Skeletal muscle tissue (tissue), 3 donors: ENCODE measurements at regions not wholly inside any gene's neighbourhood (a gene's known extent, or its start where the extent isn't known, plus 50 kb on each side); places are given as distances from the start of the nearest gene placed in this dataset.

Experiments used
- H3K27ac ChIP-seq: one replicate; pipeline ENCODE4 v1.7.0; 2013; ENCODE audit warnings: mild to moderate bottlenecking, low read depth, low read length, inconsistent platforms
- H3K27me3 ChIP-seq, 3 donors: one replicate each; pipeline ENCODE4 v1.7.0; 2013; ENCODE audit warnings: low read length in 3 of 3; ENCODE audit not compliant: control insufficient read depth in 3 of 3, insufficient read depth in 3 of 3
- H3K36me3 ChIP-seq, 3 donors: one replicate each; pipeline ENCODE4 v1.7.0; 2013; ENCODE audit warnings: low read length in 3 of 3; ENCODE audit not compliant: control insufficient read depth in 3 of 3, insufficient read depth in 3 of 3
- H3K4me1 ChIP-seq, 3 donors: one replicate each; pipeline ENCODE4 v1.7.0; 2013; ENCODE audit warnings: low read length in 3 of 3, mild to moderate bottlenecking in 3 of 3; ENCODE audit not compliant: control insufficient read depth in 3 of 3, insufficient read depth in 3 of 3
- H3K4me3 ChIP-seq, 3 donors: one replicate each; pipeline ENCODE4 v1.7.0; 2013; ENCODE audit warnings: low read length in 3 of 3
- H3K9ac ChIP-seq, 3 donors: one replicate each; pipeline ENCODE4 v1.7.0; 2013; ENCODE audit warnings: low read length in 3 of 3, mild to moderate bottlenecking in 3 of 3, moderate library complexity in 2 of 3, low read depth in 1 of 3
- H3K9me3 ChIP-seq, 3 donors: one replicate each; pipeline ENCODE4 v1.7.0; 2013; ENCODE audit warnings: low read length in 3 of 3; ENCODE audit not compliant: control insufficient read depth in 3 of 3
- donor health status: Osteomylitis.

DNA sequence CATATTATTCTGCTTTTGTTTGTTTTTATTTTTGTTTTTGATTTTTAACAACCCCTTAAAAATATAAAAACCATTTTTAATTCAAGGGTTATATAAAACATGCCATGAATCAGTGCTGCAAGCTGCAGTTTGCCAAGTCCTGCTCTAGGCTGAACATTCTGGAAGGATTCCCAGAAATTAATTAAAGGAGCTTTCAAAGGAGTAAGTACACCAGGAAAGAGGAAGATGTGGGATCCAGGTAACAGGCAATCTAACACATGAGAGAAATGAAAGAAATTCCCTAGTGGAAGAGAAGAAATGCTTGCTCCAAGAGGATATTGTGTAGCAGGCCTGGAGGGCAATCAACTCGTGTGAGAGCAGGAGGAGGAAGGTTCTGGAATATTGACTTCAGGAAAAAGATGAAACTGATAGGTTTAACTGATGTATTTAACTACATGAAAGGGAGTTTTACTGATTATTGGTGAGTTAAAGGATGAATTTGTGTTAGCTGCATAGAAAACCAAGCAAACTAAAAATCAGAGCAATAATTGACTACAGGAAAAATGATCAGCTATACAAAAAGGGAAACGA lies 146.0 kb upstream of the PHACTR1 start:
- peaks cover 0 to 2% (median 0%) of the 10 kb centered on the region in 3 donors for H3K4me1 ChIP-seq
- H3K4me3 ChIP-seq = no peak overlapping the region
- H3K27me3 ChIP-seq = no peaks in the 10 kb centered on the region
- no peak overlapping the region for H3K9ac ChIP-seq
- H3K27ac ChIP-seq = no peak overlapping the region
- no peaks in the 10 kb centered on the region for H3K9me3 ChIP-seq
- no peaks in the 10 kb centered on the region for H3K36me3 ChIP-seq

DNA sequence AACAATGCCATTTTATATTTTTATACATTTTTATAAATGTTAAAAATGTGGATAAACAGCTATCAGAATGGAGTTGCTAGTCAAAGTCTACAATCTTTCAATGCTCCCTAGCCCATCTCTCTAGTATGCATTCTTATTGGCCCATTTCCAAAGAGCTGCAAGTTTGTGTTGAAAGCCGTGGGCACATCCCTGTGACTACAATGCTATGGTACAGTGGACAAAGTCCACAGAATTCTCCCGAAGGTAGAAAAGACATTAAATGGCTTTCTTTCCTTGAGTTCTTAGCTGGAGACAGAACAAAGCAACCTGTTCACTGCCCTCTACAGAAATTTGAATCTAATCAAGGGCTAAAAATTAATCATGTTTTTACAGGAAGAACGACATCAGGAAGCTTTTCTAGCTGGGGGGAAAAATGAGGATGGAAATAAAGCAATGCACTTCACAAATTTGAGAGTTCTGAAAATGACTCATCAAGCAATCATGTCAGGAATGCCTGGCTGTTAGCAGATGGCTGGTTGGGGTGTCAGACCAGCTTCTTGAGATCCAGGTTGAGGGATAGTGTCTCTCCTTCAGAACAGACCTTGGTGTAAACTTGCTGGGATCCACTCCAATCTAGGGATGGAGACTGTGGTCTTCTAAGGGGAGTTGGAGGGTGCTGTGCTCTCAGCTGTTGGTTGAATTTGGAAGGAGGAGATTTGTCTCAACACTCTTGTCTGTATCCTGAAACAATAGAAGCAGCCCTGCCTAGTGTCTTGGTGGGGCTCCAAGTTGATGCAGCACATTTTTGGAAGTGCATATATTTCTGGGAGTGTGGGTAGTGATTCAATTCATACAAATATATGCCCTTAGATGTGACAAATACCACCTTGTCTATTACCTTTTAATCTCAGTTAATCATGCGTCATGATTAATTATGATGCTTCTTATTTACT lies 143.4 kb upstream of the PHACTR1 start:
- Histone ChIP-seq H3K27me3 (no peaks in the 10 kb centered on the region), H3K9me3 (no peaks in the 10 kb centered on the region), H3K4me3 (no peak overlapping the region), H3K36me3 (no peaks in the 10 kb centered on the region), H3K4me1 (peaks cover 0 to 2% (median 0%) of the 10 kb centered on the region in 3 donors), H3K27ac (no peak overlapping the region), H3K9ac (no peak overlapping the region)

DNA sequence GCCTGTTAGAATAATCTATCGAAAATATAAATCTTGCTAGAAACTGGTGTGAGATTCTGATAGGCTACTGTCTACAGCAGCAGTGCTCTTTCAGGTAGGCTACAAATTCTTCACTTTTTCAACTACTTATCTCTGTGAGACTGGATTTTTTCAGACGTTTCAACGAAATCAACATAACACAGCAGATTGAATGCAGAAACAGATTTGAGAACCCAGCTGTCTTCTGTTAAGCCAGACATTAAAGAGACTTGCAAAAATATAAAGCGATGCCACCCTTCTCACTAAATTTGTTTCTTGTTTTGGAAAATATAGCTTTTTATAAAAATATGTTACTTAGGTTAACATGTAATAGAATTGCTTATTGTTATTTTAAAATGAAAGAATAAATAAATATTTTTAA lies 140.6 kb upstream of the PHACTR1 start:
- Histone ChIP-seq H3K4me3 (no peak overlapping the region), H3K4me1 (no peaks in the 10 kb centered on the region), H3K27ac (no peak overlapping the region), H3K27me3 (no peaks in the 10 kb centered on the region), H3K36me3 (no peaks in the 10 kb centered on the region), H3K9ac (no peak overlapping the region), H3K9me3 (no peaks in the 10 kb centered on the region)

DNA sequence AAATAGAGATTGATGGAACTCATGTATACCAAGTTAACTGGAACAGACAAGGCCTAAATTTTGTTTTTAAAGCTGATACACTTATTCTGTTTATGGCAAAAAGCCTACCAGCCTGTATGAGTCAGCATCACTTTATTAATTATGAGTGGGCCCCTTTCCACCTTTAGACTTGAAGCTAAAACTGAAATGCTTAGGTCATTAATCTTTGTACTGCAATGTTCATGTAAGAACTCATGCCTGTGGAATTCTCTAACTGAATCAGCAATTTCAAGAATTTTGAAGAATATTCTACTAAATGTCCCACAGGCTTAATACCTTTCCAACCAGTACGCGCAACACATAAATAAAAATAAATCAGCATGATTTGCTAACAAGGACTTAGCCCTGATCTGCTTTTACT lies 140.2 kb upstream of the PHACTR1 start:
- Histone ChIP-seq H3K36me3 (no peaks in the 10 kb centered on the region), H3K4me1 (no peaks in the 10 kb centered on the region), H3K9ac (no peak overlapping the region), H3K27me3 (no peaks in the 10 kb centered on the region), H3K4me3 (no peak overlapping the region), H3K27ac (no peak overlapping the region), H3K9me3 (no peaks in the 10 kb centered on the region)

DNA sequence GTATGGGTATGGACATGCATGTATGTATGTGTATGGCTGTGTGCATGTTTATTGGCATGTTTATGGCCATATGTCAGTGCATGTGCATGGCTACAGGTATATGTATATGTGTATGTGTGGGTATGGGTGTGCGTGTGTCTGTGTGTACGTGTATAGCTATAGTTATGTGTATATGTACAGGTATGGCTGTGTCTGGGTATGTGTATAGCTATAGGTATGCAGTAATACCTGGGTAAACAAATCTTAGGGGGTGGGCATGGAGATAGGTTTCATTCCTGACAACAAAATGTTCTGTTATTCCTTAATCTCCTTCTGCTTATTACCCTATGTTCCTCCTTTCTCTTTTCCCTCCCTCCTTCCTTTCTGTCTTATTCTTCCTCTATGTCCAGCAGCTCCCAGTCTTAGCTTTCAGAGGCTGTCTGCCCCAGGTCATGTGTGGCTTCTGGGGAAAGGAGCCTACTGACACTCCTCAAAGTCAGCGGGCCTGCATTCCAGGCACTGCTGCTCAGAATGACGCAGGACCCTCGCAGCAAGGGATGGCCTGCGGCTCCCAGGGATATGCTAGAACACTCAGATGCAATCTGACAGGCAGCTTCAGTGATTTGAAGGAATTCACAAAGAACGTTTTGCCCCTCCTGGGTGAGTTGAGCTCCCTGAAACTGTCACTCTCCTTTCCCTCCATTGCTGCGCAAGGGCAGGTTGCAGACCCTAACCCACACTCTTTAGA lies 139.3 kb upstream of the PHACTR1 start:
- no peaks in the 10 kb centered on the region for H3K36me3 ChIP-seq
- H3K4me3 ChIP-seq = no peak overlapping the region
- no peaks in the 10 kb centered on the region for H3K9me3 ChIP-seq
- H3K4me1 ChIP-seq = no peaks in the 10 kb centered on the region
- H3K27me3 ChIP-seq = no peaks in the 10 kb centered on the region
- H3K27ac ChIP-seq = no peak overlapping the region
- no peak overlapping the region for H3K9ac ChIP-seq

DNA sequence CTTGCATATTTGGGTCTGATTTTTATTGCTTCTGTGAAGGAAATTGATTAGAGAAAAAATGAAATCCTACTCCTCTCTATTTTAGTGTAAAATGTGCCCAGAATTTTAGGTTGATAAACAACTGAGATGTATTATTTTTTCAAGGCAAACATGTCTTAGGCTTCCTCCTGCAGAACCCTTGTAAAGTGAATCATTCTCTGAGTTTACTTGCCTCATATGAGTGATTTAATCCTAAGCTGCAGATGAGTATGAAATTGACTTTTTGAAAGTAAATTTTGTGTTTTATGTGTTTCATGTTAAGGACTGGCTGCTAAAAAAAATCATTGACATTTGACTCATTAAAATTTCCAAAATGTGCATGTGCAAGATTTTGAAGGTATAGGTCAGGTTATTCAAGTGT lies 138.5 kb upstream of the PHACTR1 start:
- Histone ChIP-seq H3K9me3 (no peaks in the 10 kb centered on the region), H3K27me3 (no peaks in the 10 kb centered on the region), H3K27ac (no peak overlapping the region), H3K4me3 (no peak overlapping the region), H3K36me3 (no peaks in the 10 kb centered on the region), H3K4me1 (no peaks in the 10 kb centered on the region), H3K9ac (no peak overlapping the region)

DNA sequence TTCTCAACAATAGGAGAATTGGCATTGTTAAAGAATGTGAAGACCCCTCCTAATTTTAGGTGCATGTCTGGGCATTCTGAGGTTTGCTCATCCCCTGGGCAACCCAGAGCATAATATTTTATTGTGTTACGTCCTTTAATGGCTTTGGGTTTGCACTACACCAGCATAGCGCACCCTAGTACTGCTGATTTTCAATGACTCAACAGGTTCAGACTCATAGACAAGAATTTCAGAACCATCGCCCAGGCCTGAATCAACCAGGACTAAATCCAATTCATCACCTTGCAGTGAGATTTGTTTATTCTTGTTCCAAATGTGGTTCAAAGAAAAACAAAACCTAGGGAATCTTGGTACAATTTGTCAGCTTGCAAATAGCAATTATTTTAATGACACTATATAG lies 137.8 kb upstream of the PHACTR1 start:
- no peak overlapping the region for H3K27ac ChIP-seq
- H3K27me3 ChIP-seq = no peaks in the 10 kb centered on the region
- no peaks in the 10 kb centered on the region for H3K4me1 ChIP-seq
- H3K9me3 ChIP-seq = no peaks in the 10 kb centered on the region
- no peak overlapping the region for H3K9ac ChIP-seq
- H3K36me3 ChIP-seq = no peaks in the 10 kb centered on the region
- H3K4me3 ChIP-seq = no peak overlapping the region

DNA sequence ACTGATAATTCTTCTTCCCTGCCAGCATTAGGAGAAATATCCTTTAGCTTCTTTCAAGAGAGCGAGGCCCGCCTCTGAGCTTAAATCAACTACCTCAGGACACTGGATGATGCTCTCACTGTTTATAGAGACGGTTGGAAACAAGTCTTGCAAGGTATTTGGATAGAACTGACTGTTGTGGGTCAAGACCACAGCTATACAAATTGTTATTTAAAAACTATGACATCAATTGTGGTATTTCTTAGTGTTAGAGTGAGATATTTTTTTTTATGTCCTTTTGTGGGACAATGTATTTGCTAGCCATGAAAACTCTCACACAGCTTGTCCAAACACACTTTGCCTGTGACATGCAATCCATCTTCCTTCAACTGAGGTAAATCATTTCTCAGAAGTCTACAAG lies 136.3 kb upstream of the PHACTR1 start:
- Histone ChIP-seq H3K9me3 (no peaks in the 10 kb centered on the region), H3K9ac (no peak overlapping the region), H3K4me3 (no peak overlapping the region), H3K4me1 (no peaks in the 10 kb centered on the region), H3K27ac (no peak overlapping the region), H3K27me3 (no peaks in the 10 kb centered on the region), H3K36me3 (no peaks in the 10 kb centered on the region)

DNA sequence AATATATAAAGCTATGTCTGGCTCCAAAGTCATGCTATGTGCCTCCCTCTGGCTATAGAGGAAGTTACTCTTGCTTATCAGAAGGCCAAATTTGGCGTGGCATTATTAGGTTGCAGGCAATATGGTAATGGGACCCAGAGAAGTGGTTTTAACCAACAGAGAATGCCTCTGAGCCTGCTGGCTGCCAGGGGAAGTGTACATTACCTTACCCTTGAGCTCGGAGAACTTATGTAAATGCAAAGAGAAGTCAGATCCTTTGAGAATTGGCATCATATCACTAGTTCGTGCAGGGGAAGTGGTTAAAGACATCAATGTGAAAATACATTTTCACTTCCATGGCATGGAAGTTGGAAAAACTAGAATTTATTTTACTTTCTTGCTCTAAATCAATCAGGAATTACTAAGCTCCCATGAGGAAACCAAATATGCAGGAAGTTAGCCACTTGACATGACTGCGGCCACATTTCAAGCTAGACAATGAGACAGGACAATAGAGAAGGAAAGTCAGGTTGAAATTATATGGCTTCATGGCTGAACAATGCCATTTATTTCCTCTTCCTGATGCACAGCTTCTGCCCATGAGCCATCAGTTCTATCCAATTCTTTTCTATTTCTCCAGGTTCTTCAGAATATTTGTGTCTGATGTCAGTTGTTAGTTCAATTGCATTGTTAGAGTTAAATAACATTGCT lies 134.0 kb upstream of the PHACTR1 start:
- Histone ChIP-seq H3K4me3 (no peak overlapping the region), H3K27ac (no peak overlapping the region)

More for the DNA sequence above, 134.0 kb upstream of the PHACTR1 start:
- H3K36me3 ChIP-seq = no peaks in the 10 kb centered on the region
- H3K4me1 ChIP-seq = no peaks in the 10 kb centered on the region
- no peak overlapping the region for H3K9ac ChIP-seq
- no peaks in the 10 kb centered on the region for H3K9me3 ChIP-seq
- H3K27me3 ChIP-seq = no peaks in the 10 kb centered on the region
